ENCODE measurements at regions not wholly inside any gene's neighbourhood (a gene's known extent, or its start where the extent isn't known, plus 50 kb on each side); places are given as distances from the start of the nearest gene placed in this dataset.

DNA sequence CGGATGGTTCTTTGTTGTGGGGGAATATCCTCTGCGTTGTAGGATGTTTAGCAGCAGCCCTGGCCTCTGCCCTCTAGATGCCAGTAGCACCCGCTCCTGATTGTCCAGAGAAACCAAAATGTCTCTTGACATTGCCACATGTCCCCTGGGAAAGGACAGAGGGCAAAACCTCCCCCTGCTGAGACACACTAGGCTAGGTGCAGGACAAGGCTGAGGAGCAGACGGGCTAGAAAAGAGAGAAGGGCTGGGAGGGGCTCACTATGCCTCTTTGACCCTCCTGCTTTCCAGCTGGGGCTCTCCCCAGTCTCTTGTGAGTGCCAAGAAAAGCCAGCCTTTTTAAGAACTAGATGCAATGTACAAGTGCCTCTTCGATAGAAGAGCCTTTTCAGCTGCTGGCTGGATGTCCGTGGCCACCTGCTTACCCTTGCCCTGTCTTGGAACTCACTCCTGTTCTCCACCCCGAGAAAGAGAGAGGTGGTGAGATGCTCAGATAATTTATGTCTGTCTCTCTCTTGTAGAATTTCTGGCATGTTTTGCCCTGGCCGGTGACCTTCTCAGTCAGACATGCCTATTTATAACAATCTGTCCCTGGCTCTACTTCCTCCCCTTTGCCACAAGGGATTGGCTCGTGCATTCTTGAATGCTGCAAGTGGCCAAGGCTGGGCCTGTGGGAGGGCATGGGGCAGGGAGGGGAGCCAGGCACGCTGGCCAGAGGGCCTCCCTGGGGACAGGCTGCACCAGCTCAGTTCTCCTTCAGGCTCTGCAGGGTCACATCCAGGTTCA is 142.6 kb downstream of the RPLP1 start:
- Histone ChIP-seq H3K27ac (peak overlapping the region; percentile 85 to 95 (median 92)), H3K4me1 (peaks cover 73% of the 10 kb centered on the region), H3K9me3 (no peaks in the 10 kb centered on the region), H3K27me3 (no peaks in the 10 kb centered on the region), H3K4me3 (no peak overlapping the region), H3K36me3 (replicated peaks in 1 of 2; ENCODE audit: insufficient read depth in 1 of 2, low read depth in 2 of 2) (no peaks in the 10 kb centered on the region)
- intact Hi-C loops (cut with DNase I), result loop anchor here (10.0 kb wide), 1 partner anchor 510 kb away; no protein-coding TSS in a partner anchor
- ATAC-seq, result peak; percentile 43
- DNase-seq, result peak; percentile 71 to 86 (median 82)
- WGBS, 2 donors, result 6 to 8% methylated on average over 10 of the region's 10 CpGs
- TF ChIP-seq, protein P1, sequence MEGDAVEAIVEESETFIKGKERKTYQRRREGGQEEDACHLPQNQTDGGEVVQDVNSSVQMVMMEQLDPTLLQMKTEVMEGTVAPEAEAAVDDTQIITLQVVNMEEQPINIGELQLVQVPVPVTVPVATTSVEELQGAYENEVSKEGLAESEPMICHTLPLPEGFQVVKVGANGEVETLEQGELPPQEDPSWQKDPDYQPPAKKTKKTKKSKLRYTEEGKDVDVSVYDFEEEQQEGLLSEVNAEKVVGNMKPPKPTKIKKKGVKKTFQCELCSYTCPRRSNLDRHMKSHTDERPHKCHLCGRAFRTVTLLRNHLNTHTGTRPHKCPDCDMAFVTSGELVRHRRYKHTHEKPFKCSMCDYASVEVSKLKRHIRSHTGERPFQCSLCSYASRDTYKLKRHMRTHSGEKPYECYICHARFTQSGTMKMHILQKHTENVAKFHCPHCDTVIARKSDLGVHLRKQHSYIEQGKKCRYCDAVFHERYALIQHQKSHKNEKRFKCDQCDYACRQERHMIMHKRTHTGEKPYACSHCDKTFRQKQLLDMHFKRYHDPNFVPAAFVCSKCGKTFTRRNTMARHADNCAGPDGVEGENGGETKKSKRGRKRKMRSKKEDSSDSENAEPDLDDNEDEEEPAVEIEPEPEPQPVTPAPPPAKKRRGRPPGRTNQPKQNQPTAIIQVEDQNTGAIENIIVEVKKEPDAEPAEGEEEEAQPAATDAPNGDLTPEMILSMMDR (IDR thresholded peaks at IDR 0.05), result peak in 4 of 7 experiments; percentile 11 to 26 (median 24)
- TF ChIP-seq POLR2A (IDR thresholded peaks at IDR 0.05), result peak in 2 of 3 donors; percentile 24 to 27

GRCh38 chr15:69597061-69597592 is 144.5 kb downstream of the RPLP1 start:
- Histone ChIP-seq H3K9me3 (no peaks in the 10 kb centered on the region), H3K4me3 (no peak overlapping the region), H3K27me3 (no peaks in the 10 kb centered on the region), H3K4me1 (peaks cover 57% of the 10 kb centered on the region), H3K36me3 (replicated peaks in 1 of 2; ENCODE audit: insufficient read depth in 1 of 2, low read depth in 2 of 2) (no peaks in the 10 kb centered on the region), H3K27ac (peak overlapping the region in 1 of 4 donors; percentile 85)
- DNase-seq, result peak in 1 of 4 donors; percentile 5
- 87 to 88% methylated on average over 4 of the region's 4 CpGs for WGBS, 2 donors
- intact Hi-C loops (cut with DNase I), result loop anchor here (10.0 kb wide), 1 partner anchor 508 kb away; no protein-coding TSS in a partner anchor
- TF ChIP-seq POLR2A (IDR thresholded peaks at IDR 0.05), result no peak
- TF ChIP-seq, protein P1 (IDR thresholded peaks at IDR 0.05), result no peak
- no peak for ATAC-seq

DNA sequence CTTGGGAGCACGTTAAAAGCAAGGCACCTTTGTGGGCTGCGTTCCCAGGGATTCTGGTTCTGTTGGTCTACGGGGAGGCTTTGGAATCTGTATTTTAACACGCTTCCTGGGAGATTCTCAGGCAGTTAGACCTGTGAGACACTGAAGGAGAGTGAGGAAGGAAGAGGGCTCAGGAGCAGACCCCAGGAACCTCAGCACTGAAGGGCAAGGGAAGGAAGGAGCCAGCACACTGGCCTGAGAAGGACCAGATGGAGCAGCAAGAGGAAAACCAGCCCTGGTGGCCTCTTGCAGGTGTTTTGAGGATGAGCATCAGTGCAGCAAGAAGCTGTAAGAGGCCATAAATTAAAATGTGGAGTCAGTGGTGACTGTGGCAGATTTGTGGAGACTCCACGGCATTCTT is 146.7 kb downstream of the RPLP1 start:
- no peaks in the 10 kb centered on the region for H3K27me3 ChIP-seq
- WGBS, 2 donors, result 89 to 95% methylated on average over 5 of the region's 5 CpGs
- no peak overlapping the region for H3K27ac ChIP-seq
- no peaks in the 10 kb centered on the region for H3K9me3 ChIP-seq
- H3K36me3 ChIP-seq (replicated peaks in 1 of 2; ENCODE audit: insufficient read depth in 1 of 2, low read depth in 2 of 2), result no peaks in the 10 kb centered on the region
- H3K4me1 ChIP-seq, result peaks cover 48% of the 10 kb centered on the region
- no peak for DNase-seq
- no peak overlapping the region for H3K4me3 ChIP-seq
- no peak for ATAC-seq
- TF ChIP-seq, protein P1 (IDR thresholded peaks at IDR 0.05), result no peak
- no peak for TF ChIP-seq POLR2A (IDR thresholded peaks at IDR 0.05)
- intact Hi-C loops (cut with DNase I), result loop anchor here (10.0 kb wide), 1 partner anchor 506 kb away; no protein-coding TSS in a partner anchor

- H3K9me3 ChIP-seq, result no peaks in the 10 kb centered on the region
- intact Hi-C loops (cut with DNase I), result no loop called here
- no peak for TF ChIP-seq POLR2A (IDR thresholded peaks at IDR 0.05)
- TF ChIP-seq, protein P1 (IDR thresholded peaks at IDR 0.05), result no peak
- DNase-seq, result peak in 1 of 4 donors; percentile 7
- no peak overlapping the region for H3K27ac ChIP-seq
- 87 to 91% methylated on average over 3 of the region's 3 CpGs for WGBS, 2 donors
- H3K36me3 ChIP-seq (replicated peaks in 1 of 2; ENCODE audit: insufficient read depth in 1 of 2, low read depth in 2 of 2), result no peaks in the 10 kb centered on the region
- H3K4me1 ChIP-seq, result peaks cover 40% of the 10 kb centered on the region
- no peaks in the 10 kb centered on the region for H3K27me3 ChIP-seq
- H3K4me3 ChIP-seq, result no peak overlapping the region
- ATAC-seq, result no peak
Measured at GRCh38 chr15:69600556-69601085, 148.0 kb downstream of the RPLP1 start.
